Islet of Langerhans (tissue), 1 donor: ENCODE measurements at regions not wholly inside any gene's neighbourhood (a gene's known extent, or its start where the extent isn't known, plus 50 kb on each side); places are given as distances from the start of the nearest gene placed in this dataset.
"Not testable (repeated sequence)": the region's sequence is repeated elsewhere in the genome, so short reads cannot be mapped to it uniquely, and the experiment has no call there.

Experiments
- FAIRE-seq: peaks from one replicate; lab custom pipeline; 2011; peaks lifted over from hg19 to GRCh38; lab: Jason Lieb, UNC

- not testable (repeated sequence) for FAIRE-seq
Measured at GRCh38 chrY:12453318-12453717, 247.7 kb upstream of the USP9Y start.

GRCh38 chrY:12459965-12460364, 241.1 kb upstream of the USP9Y start:
- no peak for FAIRE-seq

- no peak for FAIRE-seq
Measured at GRCh38 chrY:12464155-12464554, 236.9 kb upstream of the USP9Y start.

- FAIRE-seq = no peak
Measured at GRCh38 chrY:12465706-12466105, 235.3 kb upstream of the USP9Y start.

- FAIRE-seq = no peak
Measured at GRCh38 chrY:12469081-12469480, 231.9 kb upstream of the USP9Y start.

- no peak for FAIRE-seq
Measured at GRCh38 chrY:12474472-12474871, 226.6 kb upstream of the USP9Y start.

- no peak for FAIRE-seq
Measured at GRCh38 chrY:12479382-12479781, 221.6 kb upstream of the USP9Y start.

GRCh38 chrY:12483394-12483793, 217.6 kb upstream of the USP9Y start:
- no peak for FAIRE-seq

- FAIRE-seq = no peak
Measured at GRCh38 chrY:12490558-12491209, 210.3 kb upstream of the USP9Y start.

- no peak for FAIRE-seq
Measured at GRCh38 chrY:12492218-12492617, 208.8 kb upstream of the USP9Y start.

GRCh38 chrY:12496007-12496406, 205.0 kb upstream of the USP9Y start:
- FAIRE-seq = no peak

- FAIRE-seq = no peak
Measured at GRCh38 chrY:12500096-12500495, 200.9 kb upstream of the USP9Y start.

GRCh38 chrY:12504028-12504427, 197.0 kb upstream of the USP9Y start:
- not testable (repeated sequence) for FAIRE-seq

- no peak for FAIRE-seq
Measured at GRCh38 chrY:12517338-12517737, 183.7 kb upstream of the USP9Y start.

GRCh38 chrY:12525206-12525605, 175.8 kb upstream of the USP9Y start:
- no peak for FAIRE-seq

- no peak for FAIRE-seq
Measured at GRCh38 chrY:12526362-12527063, 174.5 kb upstream of the USP9Y start.

GRCh38 chrY:12537226-12537854, 163.7 kb upstream of the USP9Y start:
- no peak for FAIRE-seq

- FAIRE-seq = no peak
Measured at GRCh38 chrY:12546746-12547420, 154.1 kb upstream of the USP9Y start.

GRCh38 chrY:12552471-12553283, 148.4 kb upstream of the USP9Y start:
- FAIRE-seq = no peak

- no peak for FAIRE-seq
Measured at GRCh38 chrY:12553909-12554308, 147.1 kb upstream of the USP9Y start.

- no peak for FAIRE-seq
Measured at GRCh38 chrY:12555005-12555404, 146.0 kb upstream of the USP9Y start.

- no peak for FAIRE-seq
Measured at GRCh38 chrY:12559007-12559406, 142.0 kb upstream of the USP9Y start.
